Smooth muscle cell (in vitro differentiated cells): ENCODE measurements at regions not wholly inside any gene's neighbourhood (a gene's known extent, or its start where the extent isn't known, plus 50 kb on each side); places are given as distances from the start of the nearest gene placed in this dataset.

Experiments
- DNase-seq: peaks from one replicate; lab custom pipeline; 2025; ENCODE audit not compliant: unreplicated experiment; lab: John Stamatoyannopoulos, UW
- H2AFZ ChIP-seq: fragments of 200-600 bp; sonication (generic); 2 replicates; pipeline ENCODE4 v1.6.0; 2016; ENCODE audit warnings: antibody characterized with exemption, low read depth, mild to moderate bottlenecking
- H3F3A ChIP-seq: fragments of 200-600 bp; sonication (generic); 2 replicates; pipeline ENCODE4 v1.6.0; 2017; ENCODE audit warnings: antibody characterized with exemption, low read depth
- H3K27ac ChIP-seq: fragments of 200-600 bp; sonication (generic); 2 replicates; pipeline ENCODE4 v1.5.1; 2016; ENCODE audit warnings: low read depth, mild to moderate bottlenecking
- H3K27me3 ChIP-seq: fragments of 200-600 bp; sonication (generic); 2 replicates; pipeline ENCODE4 v1.6.1; 2016; ENCODE audit warnings: low read depth, mild to moderate bottlenecking
- H3K36me3 ChIP-seq: fragments of 200-600 bp; sonication (generic); 2 replicates; pipeline ENCODE4 v1.5.1; 2016; ENCODE audit warnings: low read depth
- H3K4me1 ChIP-seq: fragments of 200-600 bp; sonication (generic); 2 replicates; pipeline ENCODE4 v1.5.1; 2016; ENCODE audit warnings: low read depth
- H3K4me2 ChIP-seq: fragments of 200-600 bp; sonication (generic); 2 replicates; pipeline ENCODE4 v1.6.0; 2016; ENCODE audit warnings: mild to moderate bottlenecking
- H3K4me3 ChIP-seq: fragments of 200-600 bp; sonication (generic); 2 replicates; pipeline ENCODE4 v1.5.1; 2016; ENCODE audit warnings: mild to moderate bottlenecking
- H3K79me2 ChIP-seq: fragments of 200-600 bp; sonication (generic); 2 replicates; pipeline ENCODE4 v1.6.0; 2016; ENCODE audit warnings: low read depth, mild to moderate bottlenecking
- H3K9ac ChIP-seq: fragments of 200-600 bp; sonication (generic); 2 replicates; pipeline ENCODE4 v1.6.0; 2016; ENCODE audit warnings: low read depth
- H3K9me3 ChIP-seq: fragments of 200-600 bp; sonication (generic); replicated peaks from 2 replicates; pipeline ENCODE4 v1.5.1; 2016; ENCODE audit warnings: low read depth
- H4K20me1 ChIP-seq: fragments of 200-600 bp; sonication (generic); 2 replicates; pipeline ENCODE4 v1.6.0; 2016; ENCODE audit warnings: low read depth
- WGBS: methylation state at CpG from one replicate; pipeline ENCODE4 v1.1.7; 2016; ENCODE audit warnings: low lambda C conversion rate; 5-methylcytosine and 5-hydroxymethylcytosine counted together
- TF ChIP-seq, protein P1 (sequence below): fragments of 200-600 bp; sonication (generic); IDR thresholded peaks from 2 replicates; pipeline ENCODE4 v1.5.1; 2017; ENCODE audit warnings: borderline replicate concordance, mild to moderate bottlenecking, antibody characterized with exemption; ENCODE audit not compliant: insufficient read depth, poor library complexity, severe bottlenecking

DNA sequence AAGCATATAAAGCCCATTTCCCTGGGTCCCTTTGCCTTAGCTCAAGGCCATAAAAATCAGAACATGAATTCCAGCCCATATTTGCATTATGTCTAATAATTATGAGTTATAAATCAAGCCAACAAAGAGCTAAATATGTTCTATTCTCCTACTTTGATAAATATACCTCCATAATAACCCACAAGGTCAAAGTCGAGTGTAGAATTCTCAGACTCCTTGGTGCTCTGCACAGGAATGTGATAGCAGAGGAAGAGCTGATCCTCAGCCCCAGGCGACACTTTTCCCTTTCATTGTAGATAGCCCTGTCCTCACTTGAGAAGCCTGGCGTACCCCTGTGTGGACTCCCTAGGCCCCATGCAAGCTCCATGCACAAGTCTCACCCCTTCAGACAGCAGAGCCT, 85.6 kb downstream of the CASP3 start:
- Histone ChIP-seq H3K79me2 (no peaks in the 10 kb centered on the region), H3K9ac (no peak overlapping the region), H3K4me3 (no peak overlapping the region), H2AFZ (no peak overlapping the region), H4K20me1 (no peaks in the 10 kb centered on the region), H3K4me1 (no peaks in the 10 kb centered on the region), H3K27me3 (no peaks in the 10 kb centered on the region), H3F3A (no peaks in the 10 kb centered on the region), H3K27ac (no peak overlapping the region), H3K9me3 (no peaks in the 10 kb centered on the region), H3K4me2 (no peak overlapping the region), H3K36me3 (no peaks in the 10 kb centered on the region)
- no peak for DNase-seq
- TF ChIP-seq, protein P1, sequence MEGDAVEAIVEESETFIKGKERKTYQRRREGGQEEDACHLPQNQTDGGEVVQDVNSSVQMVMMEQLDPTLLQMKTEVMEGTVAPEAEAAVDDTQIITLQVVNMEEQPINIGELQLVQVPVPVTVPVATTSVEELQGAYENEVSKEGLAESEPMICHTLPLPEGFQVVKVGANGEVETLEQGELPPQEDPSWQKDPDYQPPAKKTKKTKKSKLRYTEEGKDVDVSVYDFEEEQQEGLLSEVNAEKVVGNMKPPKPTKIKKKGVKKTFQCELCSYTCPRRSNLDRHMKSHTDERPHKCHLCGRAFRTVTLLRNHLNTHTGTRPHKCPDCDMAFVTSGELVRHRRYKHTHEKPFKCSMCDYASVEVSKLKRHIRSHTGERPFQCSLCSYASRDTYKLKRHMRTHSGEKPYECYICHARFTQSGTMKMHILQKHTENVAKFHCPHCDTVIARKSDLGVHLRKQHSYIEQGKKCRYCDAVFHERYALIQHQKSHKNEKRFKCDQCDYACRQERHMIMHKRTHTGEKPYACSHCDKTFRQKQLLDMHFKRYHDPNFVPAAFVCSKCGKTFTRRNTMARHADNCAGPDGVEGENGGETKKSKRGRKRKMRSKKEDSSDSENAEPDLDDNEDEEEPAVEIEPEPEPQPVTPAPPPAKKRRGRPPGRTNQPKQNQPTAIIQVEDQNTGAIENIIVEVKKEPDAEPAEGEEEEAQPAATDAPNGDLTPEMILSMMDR: no peak
- 86% methylated on average over 3 of the region's 3 CpGs for WGBS

DNA sequence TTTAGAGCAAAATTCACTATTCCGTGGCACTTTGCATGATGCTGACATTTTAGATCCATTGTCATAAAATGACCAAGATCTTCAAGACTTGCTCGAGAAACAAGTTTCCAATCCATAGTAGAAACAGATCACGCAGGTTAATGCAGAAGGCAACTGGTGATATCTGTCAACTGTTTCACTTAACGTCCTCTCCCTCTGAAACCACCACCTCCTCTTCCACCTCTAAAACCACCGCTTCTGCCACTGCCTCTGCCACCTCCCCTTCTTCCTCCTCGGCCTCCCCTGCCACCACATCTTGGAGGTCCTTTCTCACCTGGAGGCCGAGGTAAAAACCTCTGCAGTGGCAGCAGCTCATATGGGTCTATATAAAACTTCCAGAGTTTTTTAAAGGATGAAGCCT, 84.6 kb upstream of the IRF2 start:
- no peak overlapping the region for H3K9ac ChIP-seq
- H3K79me2 ChIP-seq: no peaks in the 10 kb centered on the region
- no peaks in the 10 kb centered on the region for H3K36me3 ChIP-seq
- no peak overlapping the region for H3K4me3 ChIP-seq
- H3F3A ChIP-seq: no peaks in the 10 kb centered on the region
- no peaks in the 10 kb centered on the region for H3K4me1 ChIP-seq
- H2AFZ ChIP-seq: no peak overlapping the region
- H3K9me3 ChIP-seq: no peaks in the 10 kb centered on the region
- no peaks in the 10 kb centered on the region for H3K27me3 ChIP-seq
- 80% methylated on average over 7 of the region's 7 CpGs for WGBS
- TF ChIP-seq, protein P1: no peak
- H3K27ac ChIP-seq: no peak overlapping the region
- no peak overlapping the region for H3K4me2 ChIP-seq
- DNase-seq: no peak
- no peaks in the 10 kb centered on the region for H4K20me1 ChIP-seq

DNA sequence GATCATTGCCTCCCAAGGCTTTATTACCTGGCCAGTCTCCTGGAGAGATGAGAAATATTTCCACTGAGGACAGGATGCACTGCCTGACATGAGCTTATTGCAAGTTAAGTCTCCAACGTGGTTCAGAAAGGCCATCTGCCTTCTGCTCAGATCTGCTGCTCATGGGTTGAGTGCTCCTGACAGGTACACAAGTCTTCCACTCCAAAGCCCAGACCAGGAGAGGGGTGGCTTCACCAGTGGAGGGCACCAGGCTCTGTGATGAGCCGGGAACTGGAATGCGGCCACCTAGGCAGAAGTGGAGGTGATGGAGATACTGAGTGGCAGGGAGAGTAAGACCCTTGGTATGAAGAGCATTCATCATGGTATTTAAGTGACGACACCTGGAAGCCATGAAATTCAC, 79.5 kb upstream of the IRF2 start:
- TF ChIP-seq, protein P1: no peak
- no peaks in the 10 kb centered on the region for H3K79me2 ChIP-seq
- H3F3A ChIP-seq: no peaks in the 10 kb centered on the region
- H2AFZ ChIP-seq: no peak overlapping the region
- no peaks in the 10 kb centered on the region for H4K20me1 ChIP-seq
- no peak overlapping the region for H3K4me3 ChIP-seq
- H3K9ac ChIP-seq: no peak overlapping the region
- no peaks in the 10 kb centered on the region for H3K36me3 ChIP-seq
- H3K9me3 ChIP-seq: no peaks in the 10 kb centered on the region
- no peak overlapping the region for H3K4me2 ChIP-seq
- H3K27ac ChIP-seq: no peak overlapping the region
- DNase-seq: no peak
- H3K4me1 ChIP-seq: no peaks in the 10 kb centered on the region
- no peaks in the 10 kb centered on the region for H3K27me3 ChIP-seq
- WGBS: 83% methylated on average over 4 of the region's 4 CpGs

DNA sequence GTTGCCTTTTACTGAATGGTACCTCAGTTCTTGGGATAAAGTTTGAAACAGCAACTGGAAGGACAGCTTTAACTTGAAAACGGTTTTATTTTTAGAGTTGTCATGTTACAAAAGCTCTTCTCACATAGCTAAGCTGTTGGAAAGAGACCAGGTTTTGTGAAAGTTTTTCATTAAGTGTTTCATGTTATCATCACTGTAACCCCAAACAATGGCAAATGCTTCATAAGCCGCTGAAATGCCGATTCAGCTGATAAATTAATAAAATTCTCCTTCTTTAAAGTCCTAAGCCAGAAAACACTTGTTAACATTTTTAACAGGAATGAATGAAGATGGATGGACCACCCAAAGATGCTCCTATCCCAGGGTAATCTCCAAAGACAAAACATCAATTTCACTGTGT, 76.1 kb upstream of the IRF2 start:
- no peaks in the 10 kb centered on the region for H3K36me3 ChIP-seq
- TF ChIP-seq, protein P1: no peak
- no peaks in the 10 kb centered on the region for H3K79me2 ChIP-seq
- no peaks in the 10 kb centered on the region for H3K27me3 ChIP-seq
- no peaks in the 10 kb centered on the region for H3K4me1 ChIP-seq
- H3K27ac ChIP-seq: no peak overlapping the region
- DNase-seq: no peak
- H3K9me3 ChIP-seq: no peaks in the 10 kb centered on the region
- WGBS: 94% methylated on average over 3 of the region's 3 CpGs
- H4K20me1 ChIP-seq: no peaks in the 10 kb centered on the region
- no peak overlapping the region for H3K4me2 ChIP-seq
- H3K9ac ChIP-seq: no peak overlapping the region
- no peak overlapping the region for H2AFZ ChIP-seq
- no peaks in the 10 kb centered on the region for H3F3A ChIP-seq
- no peak overlapping the region for H3K4me3 ChIP-seq
